Tibial artery (tissue), 4 donors: ENCODE measurements at regions not wholly inside any gene's neighbourhood (a gene's known extent, or its start where the extent isn't known, plus 50 kb on each side); places are given as distances from the start of the nearest gene placed in this dataset.

Source experiments
- DNase-seq, 2 donors: peaks; one replicate each; pipeline ENCODE4 v3.0.0-alpha.2; 2019
- H3K27ac ChIP-seq, 2 donors: fragments of 200-600 bp; sonication (generic) in 1 of 2; 1 replicate in 1 of 2; 2 replicates in 1 of 2; pipeline ENCODE4 v1.5.1; 2018 to 2019; ENCODE audit warnings: mild to moderate bottlenecking in 1 of 2
- H3K27me3 ChIP-seq, 2 donors: fragments of 200-600 bp; sonication (generic) in 1 of 2; one replicate each; pipeline versions ENCODE4 v1.5.1 to v1.6.0; 2016 to 2019
- H3K36me3 ChIP-seq, 3 donors: fragments of 200-600 bp; sonication (generic) in 2 of 3; one replicate each; pipeline ENCODE4 v1.5.1; 2016 to 2019; ENCODE audit warnings: mild to moderate bottlenecking in 2 of 3
- H3K4me1 ChIP-seq, 4 donors: fragments of 200-600 bp; sonication (generic) in 2 of 4; 1 replicate in 3 of 4; 2 replicates in 1 of 4; pipeline ENCODE4 v1.5.1; 2016 to 2019
- H3K4me3 ChIP-seq, 2 donors: fragments of 200-600 bp; sonication (generic) in 1 of 2; 1 replicate in 1 of 2; 2 replicates in 1 of 2; pipeline ENCODE4 v1.5.1; 2018 to 2019; ENCODE audit warnings: mild to moderate bottlenecking in 2 of 2
- H3K9me3 ChIP-seq, 3 donors: fragments of 200-600 bp; sonication (generic) in 1 of 3; one replicate each; pipeline ENCODE4 v1.5.1; 2016 to 2019
- CTCF ChIP-seq, 2 experiments: fragments of 200-600 bp in 1 of 2; fragments of 450-650 bp in 1 of 2; IDR thresholded peaks; one replicate each; pipeline ENCODE4 v1.5.1; 2017 to 2019; ENCODE audit warnings: antibody characterized with exemption in 2 of 2, mild to moderate bottlenecking in 1 of 2, moderate library complexity in 1 of 2
- intact Hi-C: fragments of 100-400 bp; cut with DNase I; formaldehyde crosslinking; loops from one replicate; pipeline ENCODE4 v1.15.0; 2023; ENCODE audit warnings: low total_unique reads

- Histone ChIP-seq H3K36me3 (no peaks in the 10 kb centered on the region), H3K4me3 (no peak overlapping the region), H3K4me1 (no peaks in the 10 kb centered on the region), H3K27ac (no peak overlapping the region), H3K27me3 (no peaks in the 10 kb centered on the region), H3K9me3 (no peaks in the 10 kb centered on the region)
- no peak for TF ChIP-seq CTCF (IDR thresholded peaks at IDR 0.05)
- DNase-seq: no peak
- intact Hi-C loops: no loop called here
Measured at GRCh38 chr9:86535406-86535915, 181.3 kb upstream of the TUT7 start.

GRCh38 chr9:86534572-86535258, 180.5 kb upstream of the TUT7 start:
- DNase-seq: no peak
- Histone ChIP-seq H3K27ac (no peak overlapping the region), H3K9me3 (no peaks in the 10 kb centered on the region), H3K36me3 (no peaks in the 10 kb centered on the region), H3K4me1 (no peaks in the 10 kb centered on the region), H3K4me3 (no peak overlapping the region), H3K27me3 (no peaks in the 10 kb centered on the region)
- no peak for TF ChIP-seq CTCF (IDR thresholded peaks at IDR 0.05)
- intact Hi-C loops: no loop called here

GRCh38 chr9:86531971-86532640, 177.9 kb upstream of the TUT7 start:
- no peaks in the 10 kb centered on the region for H3K27me3 ChIP-seq
- TF ChIP-seq CTCF (IDR thresholded peaks at IDR 0.05): no peak
- H3K27ac ChIP-seq: no peak overlapping the region
- no peak for DNase-seq
- no peaks in the 10 kb centered on the region for H3K4me1 ChIP-seq
- intact Hi-C loops: no loop called here
- H3K36me3 ChIP-seq: no peaks in the 10 kb centered on the region
- no peak overlapping the region for H3K4me3 ChIP-seq
- no peaks in the 10 kb centered on the region for H3K9me3 ChIP-seq

GRCh38 chr9:86531273-86531970, 177.2 kb upstream of the TUT7 start:
- TF ChIP-seq CTCF (IDR thresholded peaks at IDR 0.05): no peak
- H3K9me3 ChIP-seq: no peaks in the 10 kb centered on the region
- DNase-seq: no peak
- H3K4me1 ChIP-seq: no peaks in the 10 kb centered on the region
- H3K36me3 ChIP-seq: no peaks in the 10 kb centered on the region
- no peak overlapping the region for H3K27ac ChIP-seq
- intact Hi-C loops: no loop called here
- H3K4me3 ChIP-seq: no peak overlapping the region
- no peaks in the 10 kb centered on the region for H3K27me3 ChIP-seq

GRCh38 chr9:86529496-86530275, 175.5 kb upstream of the TUT7 start:
- TF ChIP-seq CTCF (IDR thresholded peaks at IDR 0.05): no peak
- H3K4me3 ChIP-seq: no peak overlapping the region
- no peak overlapping the region for H3K27ac ChIP-seq
- H3K4me1 ChIP-seq: no peaks in the 10 kb centered on the region
- no peaks in the 10 kb centered on the region for H3K9me3 ChIP-seq
- DNase-seq: no peak
- no peaks in the 10 kb centered on the region for H3K27me3 ChIP-seq
- H3K36me3 ChIP-seq: no peaks in the 10 kb centered on the region
- intact Hi-C loops: no loop called here
